Activated CD4-positive, alpha-beta T cell treated with anti-CD3 and anti-CD28 coated beads for 24 hours (primary cell): ENCODE measurements at regions not wholly inside any gene's neighbourhood (a gene's known extent, or its start where the extent isn't known, plus 50 kb on each side); places are given as distances from the start of the nearest gene placed in this dataset.

Experiments used
- DNase-seq, 2 donors: peaks; one replicate each; pipeline ENCODE4 v3.0.0-alpha.2; 2020; ENCODE audit warnings: low read depth in 2 of 2

DNA sequence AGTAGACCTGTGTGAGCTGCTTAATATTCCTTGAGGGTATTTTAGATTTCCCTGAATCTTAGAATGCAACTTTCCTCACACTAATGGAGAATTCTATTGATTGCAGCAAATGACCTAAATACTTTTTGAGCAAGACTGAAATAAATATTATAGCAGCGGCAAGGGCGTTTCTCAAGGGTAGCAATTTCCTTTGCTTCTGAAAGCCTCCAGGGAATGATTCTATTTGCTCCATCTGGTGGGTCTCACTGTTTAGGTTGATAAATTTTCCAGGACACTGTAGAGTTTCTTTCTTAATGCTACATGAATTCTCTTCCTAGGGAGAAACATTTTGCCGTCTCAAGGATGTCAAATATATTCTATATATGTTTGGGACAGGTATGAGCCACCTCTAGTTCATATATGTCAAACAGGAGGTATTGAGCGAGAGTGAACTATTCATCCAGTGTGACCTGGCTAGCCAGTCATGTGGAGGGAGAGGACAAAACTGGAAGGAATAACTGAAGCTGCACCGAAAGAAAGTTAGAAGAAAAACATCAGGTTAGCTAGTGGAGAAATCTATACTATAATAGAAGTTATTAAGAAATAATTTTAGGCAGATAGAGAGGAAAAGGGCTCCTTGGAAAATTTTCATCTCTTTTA is 57.9 kb upstream of the FZD8 start:
- no peak for DNase-seq

DNA sequence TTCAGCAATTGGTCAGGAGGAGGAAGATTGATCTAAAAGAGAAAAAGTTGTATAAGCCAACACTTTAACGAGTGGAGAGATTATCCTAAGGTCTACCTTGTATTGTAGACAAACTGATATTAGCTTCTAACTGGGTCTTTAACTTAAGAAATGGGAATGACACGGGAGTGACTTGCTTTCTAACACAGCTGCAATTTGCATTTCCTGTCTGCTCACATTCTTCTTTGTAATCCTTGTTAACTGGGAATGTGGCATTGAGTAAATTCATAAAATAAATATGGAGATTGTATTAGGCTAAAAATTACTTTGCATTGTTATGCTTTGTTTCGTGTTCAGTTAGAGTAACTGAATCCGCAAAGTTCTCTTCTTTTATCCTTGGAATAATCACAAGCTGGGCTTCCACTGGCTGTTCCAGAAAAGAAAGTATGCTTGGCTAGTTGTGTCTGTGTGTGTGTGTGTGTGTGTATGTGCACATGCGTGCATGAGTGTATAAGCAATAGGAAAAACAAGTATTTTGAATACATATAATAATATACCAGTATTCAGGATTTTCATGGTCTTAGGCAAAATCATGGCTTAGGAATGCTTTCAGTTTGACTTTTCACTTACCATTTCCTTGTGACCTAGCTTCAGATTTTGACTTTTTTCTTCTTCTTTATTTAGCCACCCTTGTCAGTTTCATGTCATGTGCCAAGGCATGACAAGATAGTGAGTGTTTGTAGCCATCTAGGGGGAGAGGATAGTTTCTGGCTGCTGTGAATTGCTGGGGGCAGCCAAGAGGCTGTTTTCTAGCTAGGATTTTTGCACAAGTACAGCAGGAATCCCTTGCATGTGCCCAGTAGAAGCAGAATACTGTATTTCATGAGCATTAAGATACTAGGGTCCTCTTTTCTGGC is 54.5 kb upstream of the FZD8 start:
- no peak for DNase-seq

DNA sequence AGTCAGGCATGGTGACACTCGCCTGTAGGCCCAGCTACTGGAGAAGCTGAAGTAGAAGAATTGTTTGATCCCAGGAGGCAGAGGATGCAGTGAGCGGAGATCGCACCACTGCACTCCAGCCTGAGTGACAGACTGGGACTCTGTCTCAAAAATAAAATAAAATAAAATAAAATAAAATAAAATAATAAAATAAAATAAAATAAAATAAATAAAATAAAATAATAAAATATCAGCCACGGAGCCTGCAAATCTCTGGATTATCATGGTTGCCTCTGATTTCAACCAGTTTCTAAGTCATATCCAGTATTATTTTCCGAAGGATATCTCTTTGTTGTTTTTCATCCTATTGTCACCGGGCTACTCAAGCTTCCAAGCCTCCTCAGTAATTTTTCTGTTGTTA is 51.7 kb upstream of the FZD8 start:
- DNase-seq: no peak
